ENCODE measurements at regions not wholly inside any gene's neighbourhood (a gene's known extent, or its start where the extent isn't known, plus 50 kb on each side); places are given as distances from the start of the nearest gene placed in this dataset.

- Histone ChIP-seq H4K8ac (ENCODE audit: low read depth in 2 of 2, low read length in 2 of 2) (no peak overlapping the region), H3K4me1 (ENCODE audit: control insufficient read depth, insufficient read depth, low read length) (no peaks in the 10 kb centered on the region), H3K23ac (ENCODE audit: low read depth, low read length) (no peak overlapping the region), H3K36me3 (ENCODE audit: control insufficient read depth, insufficient read depth, low read length) (no peaks in the 10 kb centered on the region), H4K20me1 (ENCODE audit: insufficient read depth, low read length) (no peaks in the 10 kb centered on the region), H3K4me3 (ENCODE audit: insufficient read depth, low read depth, low read length) (no peak overlapping the region), H2BK15ac (ENCODE audit: low read depth, low read length) (no peak overlapping the region), H3K9me1 (ENCODE audit: insufficient read depth, low read length) (no peaks in the 10 kb centered on the region), H2BK5ac (ENCODE audit: low read depth, low read length, poor library complexity, severe bottlenecking) (no peak overlapping the region), H2AK9ac (replicated peaks; ENCODE audit: low read depth, low read length, poor library complexity) (no peak overlapping the region), H3K18ac (ENCODE audit: low read depth, low read length) (no peak overlapping the region), H2BK120ac (ENCODE audit: low read depth, low read length) (no peak overlapping the region), H3K4me2 (ENCODE audit: low read depth, low read length) (no peak overlapping the region), H4K91ac (ENCODE audit: insufficient read depth, low read depth, low read length) (no peak overlapping the region), H3K9ac (ENCODE audit: low read depth, low read length) (no peak overlapping the region), H3K27me3 (ENCODE audit: control insufficient read depth, insufficient read depth, low read length) (no peaks in the 10 kb centered on the region), H2AFZ (replicated peaks; ENCODE audit: low read length, poor library complexity) (no peak overlapping the region), H2BK20ac (ENCODE audit: low read depth, low read length) (no peak overlapping the region), H2AK5ac (ENCODE audit: low read depth, low read length) (no peak overlapping the region), H3K9me3 (ENCODE audit: control insufficient read depth, insufficient read depth, low read length) (peaks cover 13% of the 10 kb centered on the region), H3K79me1 (ENCODE audit: low read depth in 1 of 2, low read length in 2 of 2) (no peaks in the 10 kb centered on the region), H3K27ac (ENCODE audit: insufficient read depth, low read length) (no peak overlapping the region), H3K14ac (replicated peaks; ENCODE audit: low read depth, low read length) (no peak overlapping the region), H3K4ac (ENCODE audit: low read depth, low read length) (no peak overlapping the region), H4K5ac (ENCODE audit: low read depth, low read length) (no peak overlapping the region), H3K56ac (ENCODE audit: extremely low read depth, insufficient read depth, low read length) (no peak overlapping the region)
- dilution Hi-C loops (cut with HindIII; ENCODE audit: low sequenced_read_pairs, unreplicated experiment) = no loop called here
- in situ Hi-C loops (cut with MboI; ENCODE audit: low sequenced_read_pairs) = no loop called here
- no TSS peak for BruUV-seq (replicated peaks)
- ATAC-seq (ENCODE audit: low read depth) (no peak), DNase-seq (no peak)
- CTCF ChIA-PET = no interaction called here
- no CpG with 5 or more reads among the region's 6 CpGs for WGBS, 2 experiments (ENCODE audit: extremely low coverage in 2 of 2, insufficient read length in 1 of 2)
- no peak for TF ChIP-seq MXI1 (IDR thresholded peaks at IDR 0.05; ENCODE audit: borderline replicate concordance, low read depth, low read length)
- no peak for TF ChIP-seq NFE2L2 (IDR thresholded peaks at IDR 0.05; ENCODE audit: low read depth, low read length)
- no peak for TF ChIP-seq BHLHE40 (IDR thresholded peaks at IDR 0.05; ENCODE audit: low read depth, low read length)
- no peak for TF ChIP-seq RAD21 (IDR thresholded peaks at IDR 0.05; ENCODE audit: low read length)
- TF ChIP-seq MAFK (IDR thresholded peaks at IDR 0.05; ENCODE audit: low read depth, low read length) = no peak
- no peak for TF ChIP-seq POLR2A (IDR thresholded peaks at IDR 0.05; ENCODE audit: low read depth, low read length)
- no peak for TF ChIP-seq RFX5 (IDR thresholded peaks at IDR 0.05; ENCODE audit: low read depth, low read length)
- TF ChIP-seq MAZ (IDR thresholded peaks at IDR 0.05; ENCODE audit: borderline replicate concordance, low read depth, low read length) = no peak
- no peak for TF ChIP-seq FOS (IDR thresholded peaks at IDR 0.05; ENCODE audit: low read depth, low read length)
- TF ChIP-seq CTCF (conservative IDR thresholded peaks at IDR 0.05; ENCODE audit: low read depth, low read length) = no peak
- no peak for TF ChIP-seq RCOR1 (IDR thresholded peaks at IDR 0.05; ENCODE audit: insufficient replicate concordance, low read length)
- no peak for TF ChIP-seq USF2 (IDR thresholded peaks at IDR 0.05; ENCODE audit: low read depth, low read length)
- TF ChIP-seq CHD1 (IDR thresholded peaks at IDR 0.05; ENCODE audit: low read depth, low read length) = no peak
- no peak for TF ChIP-seq CEBPB (IDR thresholded peaks at IDR 0.05; ENCODE audit: low read depth, low read length)
- TF ChIP-seq, protein P1, sequence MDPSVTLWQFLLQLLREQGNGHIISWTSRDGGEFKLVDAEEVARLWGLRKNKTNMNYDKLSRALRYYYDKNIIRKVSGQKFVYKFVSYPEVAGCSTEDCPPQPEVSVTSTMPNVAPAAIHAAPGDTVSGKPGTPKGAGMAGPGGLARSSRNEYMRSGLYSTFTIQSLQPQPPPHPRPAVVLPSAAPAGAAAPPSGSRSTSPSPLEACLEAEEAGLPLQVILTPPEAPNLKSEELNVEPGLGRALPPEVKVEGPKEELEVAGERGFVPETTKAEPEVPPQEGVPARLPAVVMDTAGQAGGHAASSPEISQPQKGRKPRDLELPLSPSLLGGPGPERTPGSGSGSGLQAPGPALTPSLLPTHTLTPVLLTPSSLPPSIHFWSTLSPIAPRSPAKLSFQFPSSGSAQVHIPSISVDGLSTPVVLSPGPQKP (IDR thresholded peaks at IDR 0.05; ENCODE audit: borderline replicate concordance, low read depth, low read length) = no peak
- TF ChIP-seq SMC3 (IDR thresholded peaks at IDR 0.05; ENCODE audit: low read depth, low read length) = no peak
- POLR2A ChIA-PET (ENCODE audit: unreplicated experiment) = no interaction called here
- intact Hi-C loops (cut with micrococcal nuclease) = no loop called here
Measured at GRCh38 chr16:6280055-6280454, 1052.6 kb upstream of the RBFOX1 start.
